ENCODE measurements at regions not wholly inside any gene's neighbourhood (a gene's known extent, or its start where the extent isn't known, plus 50 kb on each side); places are given as distances from the start of the nearest gene placed in this dataset.
"Not testable (repeated sequence)": the region's sequence is repeated elsewhere in the genome, so short reads cannot be mapped to it uniquely, and the experiment has no call there.

- DNase-seq (ENCODE audit: low spot score), result no peak
Observed at GRCh38 chr5:36390640-36391039, 88.9 kb upstream of the RANBP3L start.

- DNase-seq (ENCODE audit: low spot score), result no peak
Observed at GRCh38 chr5:36392186-36392585, 90.5 kb upstream of the RANBP3L start.

GRCh38 chr5:36392818-36393217 lies 91.1 kb upstream of the RANBP3L start:
- no peak for DNase-seq (ENCODE audit: low spot score)

- no peak for DNase-seq (ENCODE audit: low spot score)
Observed at GRCh38 chr5:36393656-36394428, 92.1 kb upstream of the RANBP3L start.

- DNase-seq (ENCODE audit: low spot score), result no peak
Observed at GRCh38 chr5:36395260-36395659, 93.6 kb upstream of the RANBP3L start.

GRCh38 chr5:36395947-36396346 lies 94.2 kb upstream of the RANBP3L start:
- DNase-seq (ENCODE audit: low spot score), result not testable (repeated sequence)

- DNase-seq (ENCODE audit: low spot score), result no peak
Observed at GRCh38 chr5:36396640-36397039, 94.9 kb upstream of the RANBP3L start.

GRCh38 chr5:36397901-36398536 lies 96.3 kb upstream of the RANBP3L start:
- no peak for DNase-seq (ENCODE audit: low spot score)

GRCh38 chr5:36402512-36402906 lies 100.8 kb upstream of the RANBP3L start:
- no peak for DNase-seq (ENCODE audit: low spot score)

- no peak for DNase-seq (ENCODE audit: low spot score)
Observed at GRCh38 chr5:36403632-36404311, 102.1 kb upstream of the RANBP3L start.

- no peak for DNase-seq (ENCODE audit: low spot score)
Observed at GRCh38 chr5:36406023-36406422, 104.3 kb upstream of the RANBP3L start.

- DNase-seq (ENCODE audit: low spot score), result no peak
Observed at GRCh38 chr5:36407396-36407795, 105.7 kb upstream of the RANBP3L start.

- not testable (repeated sequence) for DNase-seq (ENCODE audit: low spot score)
Observed at GRCh38 chr5:36409711-36410110, 108.0 kb upstream of the RANBP3L start.

- not testable (repeated sequence) for DNase-seq (ENCODE audit: low spot score)
Observed at GRCh38 chr5:36410672-36411071, 109.0 kb upstream of the RANBP3L start.

GRCh38 chr5:36414869-36415282 lies 113.2 kb upstream of the RANBP3L start:
- no peak for DNase-seq (ENCODE audit: low spot score)

GRCh38 chr5:36416605-36417004 lies 114.9 kb upstream of the RANBP3L start:
- DNase-seq (ENCODE audit: low spot score), result no peak

GRCh38 chr5:36417221-36417620 lies 115.5 kb upstream of the RANBP3L start:
- DNase-seq (ENCODE audit: low spot score), result no peak

GRCh38 chr5:36417668-36418067 lies 116.0 kb upstream of the RANBP3L start:
- no peak for DNase-seq (ENCODE audit: low spot score)

- DNase-seq (ENCODE audit: low spot score), result no peak
Observed at GRCh38 chr5:36418152-36418979, 116.7 kb upstream of the RANBP3L start.

- DNase-seq (ENCODE audit: low spot score), result no peak
Observed at GRCh38 chr5:36421256-36421655, 119.6 kb upstream of the RANBP3L start.

- no peak for DNase-seq (ENCODE audit: low spot score)
Observed at GRCh38 chr5:36422952-36423351, 121.2 kb upstream of the RANBP3L start.

Measured in hematopoietic multipotent progenitor cell treated with erythropoietin and hydrocortisone succinate and interleukin-3 and kit ligand, for 17 days (in vitro differentiated cells).